GM23338 (cell line): ENCODE measurements at regions not wholly inside any gene's neighbourhood (a gene's known extent, or its start where the extent isn't known, plus 50 kb on each side); places are given as distances from the start of the nearest gene placed in this dataset.

ENCODE experiments used
- ATAC-seq: fragments of 200-7000 bp; cut with Tn5 transposase; 3 replicates; pipeline ENCODE4 v1.9.1; 2020
- DNase-seq: peaks from one replicate; pipeline ENCODE4 v3.0.0-alpha.2; 2015; ENCODE audit warnings: low spot score
- H2AFZ ChIP-seq: fragments of 200-600 bp; sonication (generic); 2 replicates; pipeline ENCODE4 v1.8.0; 2016; ENCODE audit warnings: antibody characterized with exemption, mild to moderate bottlenecking, moderate library complexity
- H3F3A ChIP-seq: fragments of 200-600 bp; sonication (generic); replicated peaks from 2 replicates; pipeline ENCODE4 v1.8.0; 2017; ENCODE audit warnings: antibody characterized with exemption, mixed run types, low read depth
- H3K27ac ChIP-seq: fragments of 200-600 bp; sonication (generic); 2 replicates; pipeline ENCODE4 v1.6.1; 2016; ENCODE audit warnings: low read depth
- H3K27me3 ChIP-seq: fragments of 200-600 bp; sonication (generic); 2 replicates; pipeline ENCODE4 v1.8.0; 2016; ENCODE audit warnings: mild to moderate bottlenecking, mixed run types, moderate library complexity; ENCODE audit not compliant: insufficient read depth
- H3K36me3 ChIP-seq: fragments of 200-600 bp; sonication (generic); 2 replicates; pipeline ENCODE4 v1.8.0; 2016; ENCODE audit warnings: mild to moderate bottlenecking; ENCODE audit not compliant: insufficient read depth
- H3K4me1 ChIP-seq: fragments of 200-600 bp; sonication (generic); 2 replicates; pipeline ENCODE4 v1.8.0; 2016; ENCODE audit warnings: mild to moderate bottlenecking, moderate library complexity; ENCODE audit not compliant: insufficient read depth
- H3K4me2 ChIP-seq: fragments of 200-600 bp; sonication (generic); 2 replicates; pipeline ENCODE4 v1.7.1; 2017; ENCODE audit warnings: mixed run types
- H3K4me3 ChIP-seq: fragments of 200-600 bp; sonication (generic); 2 replicates; pipeline ENCODE4 v1.6.1; 2016; ENCODE audit warnings: mixed run types
- H3K79me2 ChIP-seq: fragments of 200-600 bp; sonication (generic); replicated peaks from 2 replicates; pipeline ENCODE4 v1.8.0; 2017; ENCODE audit warnings: mild to moderate bottlenecking; ENCODE audit not compliant: insufficient read depth
- H3K9me2 ChIP-seq: fragments of 200-600 bp; sonication (generic); 2 replicates; pipeline ENCODE4 v1.8.0; 2017; ENCODE audit not compliant: insufficient read depth
- H4K20me1 ChIP-seq: fragments of 200-600 bp; sonication (generic); replicated peaks from 2 replicates; pipeline ENCODE4 v1.8.0; 2017; ENCODE audit warnings: mild to moderate bottlenecking; ENCODE audit not compliant: insufficient read depth
- H3K27ac Mint-ChIP-seq: 2 replicates; pipeline ENCODE4 v1.8.0; 2020; ENCODE audit warnings: inconsistent platforms, mild to moderate bottlenecking, moderate library complexity, mixed read lengths
- H3K27me3 Mint-ChIP-seq: 3 replicates; pipeline ENCODE4 v1.8.0; 2022; ENCODE audit warnings: low read depth, mild to moderate bottlenecking, moderate library complexity, mixed read lengths, inconsistent platforms; ENCODE audit not compliant: insufficient read depth, poor library complexity
- H3K36me3 Mint-ChIP-seq: 3 replicates; pipeline ENCODE4 v1.8.0; 2021; ENCODE audit warnings: low read depth, mild to moderate bottlenecking, inconsistent platforms, moderate library complexity, mixed read lengths
- H3K4me1 Mint-ChIP-seq: 3 replicates; pipeline ENCODE4 v1.8.0; 2020; ENCODE audit warnings: mild to moderate bottlenecking, inconsistent platforms, mixed read lengths
- H3K4me3 Mint-ChIP-seq: 3 replicates; pipeline ENCODE4 v1.8.0; 2021; ENCODE audit warnings: moderate library complexity, mild to moderate bottlenecking, inconsistent platforms, mixed read lengths
- H3K9me3 Mint-ChIP-seq: 3 replicates; pipeline ENCODE4 v1.8.0; 2020; ENCODE audit warnings: moderate library complexity, mild to moderate bottlenecking, inconsistent platforms, mixed read lengths
- CREB1 ChIP-seq: fragments of 250-450 bp; sonication (Bioruptor Pico); IDR thresholded peaks from 2 replicates; pipeline ENCODE4 v1.5.0; 2020; ENCODE audit warnings: low read depth, mild to moderate bottlenecking, moderate library complexity
- EZH2 ChIP-seq: fragments of 200-600 bp; sonication (generic); IDR thresholded peaks from one replicate; pipeline ENCODE4 v1.8.0; 2017; ENCODE audit warnings: antibody characterized with exemption, mild to moderate bottlenecking, low read depth; ENCODE audit not compliant: unreplicated experiment
- EZH2phosphoT487 ChIP-seq: fragments of 200-600 bp; sonication (generic); IDR thresholded peaks from one replicate; pipeline ENCODE4 v1.8.1; 2018; ENCODE audit warnings: antibody characterized with exemption; ENCODE audit not compliant: unreplicated experiment
- JUNB ChIP-seq: IDR thresholded peaks from one replicate; pipeline ENCODE4 v1.6.1; 2016; ENCODE audit warnings: antibody characterized with exemption; ENCODE audit not compliant: unreplicated experiment
- NANOG ChIP-seq: IDR thresholded peaks from 2 replicates; pipeline ENCODE4 v1.6.1; 2016; ENCODE audit warnings: antibody characterized with exemption, borderline replicate concordance
- STAT1 ChIP-seq: IDR thresholded peaks from one replicate; pipeline ENCODE4 v1.6.1; 2016; ENCODE audit warnings: antibody characterized with exemption; ENCODE audit not compliant: unreplicated experiment
- ZNF114 ChIP-seq: fragments of 250-450 bp; sonication (Bioruptor Pico); IDR thresholded peaks from 2 replicates; pipeline ENCODE4 v1.5.0; 2020; ENCODE audit warnings: mild to moderate bottlenecking, moderate library complexity
- ZNF331 ChIP-seq: fragments of 250-450 bp; sonication (Bioruptor Pico); IDR thresholded peaks from 2 replicates; pipeline ENCODE4 v1.5.0; 2020; ENCODE audit warnings: low read depth, mild to moderate bottlenecking, moderate library complexity
- TF ChIP-seq, protein P1 (sequence below), 2 experiments: fragments of 200-600 bp in 1 of 2; sonication (generic) in 1 of 2; conservative IDR thresholded peaks; 2 replicates each; pipeline versions ENCODE4 v1.5.1 to v1.6.1; 2016 to 2017; ENCODE audit warnings: antibody characterized with exemption in 2 of 2, low read depth in 2 of 2, mild to moderate bottlenecking in 2 of 2, moderate library complexity in 1 of 2
- TF ChIP-seq, protein P2 (sequence below): fragments of 250-450 bp; sonication (Bioruptor Pico); IDR thresholded peaks from 2 replicates; pipeline ENCODE4 v1.5.0; 2020; ENCODE audit warnings: mild to moderate bottlenecking, moderate library complexity
- TF ChIP-seq, protein P3 (sequence below): IDR thresholded peaks from 2 replicates; pipeline ENCODE4 v1.6.1; 2016; ENCODE audit warnings: antibody characterized with exemption

DNA sequence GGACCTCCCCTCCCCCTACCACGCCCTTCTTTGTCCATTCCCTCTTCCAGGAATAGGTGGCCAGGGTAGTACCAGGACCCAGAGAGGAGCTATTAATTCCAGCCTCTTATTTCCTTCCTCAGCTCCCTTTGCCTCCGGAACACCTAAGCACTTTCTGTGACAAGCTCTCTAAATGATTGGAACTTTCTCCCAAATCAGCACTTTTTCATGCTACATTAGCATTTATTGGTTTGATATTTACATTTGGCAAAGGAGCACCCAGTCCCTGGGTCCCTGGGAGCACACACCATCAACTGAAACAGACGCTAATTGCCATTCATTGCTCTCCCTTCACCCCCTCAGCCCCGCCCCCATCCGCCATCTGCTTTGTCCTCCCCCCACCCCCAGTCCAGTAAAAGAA is 182.0 kb upstream of the BCOR start:
- Histone ChIP-seq H4K20me1 (no peaks in the 10 kb centered on the region), H3K4me2 (0 out of 2 replicates have a peak overlapping the region, but pooled peaks have one; percentile 48), H2AFZ (no peak overlapping the region), H3F3A (no peaks in the 10 kb centered on the region), H3K27me3 (no peaks in the 10 kb centered on the region), H3K79me2 (no peaks in the 10 kb centered on the region), H3K4me1 (no peaks in the 10 kb centered on the region; the same call in 1 of the 2 replicates), H3K36me3 (no peaks in the 10 kb centered on the region), H3K9me2 (no peaks in the 10 kb centered on the region), H3K27ac (no peak overlapping the region), H3K4me3 (no peak overlapping the region)
- peaks cover 4% of the 10 kb centered on the region; the same call in 2 of the 3 replicates for H3K9me3 Mint-ChIP-seq
- no peak for ATAC-seq
- peaks cover 17% of the 10 kb centered on the region for H3K4me1 Mint-ChIP-seq
- TF ChIP-seq, protein P1, sequence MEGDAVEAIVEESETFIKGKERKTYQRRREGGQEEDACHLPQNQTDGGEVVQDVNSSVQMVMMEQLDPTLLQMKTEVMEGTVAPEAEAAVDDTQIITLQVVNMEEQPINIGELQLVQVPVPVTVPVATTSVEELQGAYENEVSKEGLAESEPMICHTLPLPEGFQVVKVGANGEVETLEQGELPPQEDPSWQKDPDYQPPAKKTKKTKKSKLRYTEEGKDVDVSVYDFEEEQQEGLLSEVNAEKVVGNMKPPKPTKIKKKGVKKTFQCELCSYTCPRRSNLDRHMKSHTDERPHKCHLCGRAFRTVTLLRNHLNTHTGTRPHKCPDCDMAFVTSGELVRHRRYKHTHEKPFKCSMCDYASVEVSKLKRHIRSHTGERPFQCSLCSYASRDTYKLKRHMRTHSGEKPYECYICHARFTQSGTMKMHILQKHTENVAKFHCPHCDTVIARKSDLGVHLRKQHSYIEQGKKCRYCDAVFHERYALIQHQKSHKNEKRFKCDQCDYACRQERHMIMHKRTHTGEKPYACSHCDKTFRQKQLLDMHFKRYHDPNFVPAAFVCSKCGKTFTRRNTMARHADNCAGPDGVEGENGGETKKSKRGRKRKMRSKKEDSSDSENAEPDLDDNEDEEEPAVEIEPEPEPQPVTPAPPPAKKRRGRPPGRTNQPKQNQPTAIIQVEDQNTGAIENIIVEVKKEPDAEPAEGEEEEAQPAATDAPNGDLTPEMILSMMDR (conservative IDR thresholded peaks at IDR 0.05; ENCODE audit: low read depth in 2 of 2): no peak
- TF ChIP-seq ZNF331 (CRISPR knock-in tag): no peak
- TF ChIP-seq, protein P2, sequence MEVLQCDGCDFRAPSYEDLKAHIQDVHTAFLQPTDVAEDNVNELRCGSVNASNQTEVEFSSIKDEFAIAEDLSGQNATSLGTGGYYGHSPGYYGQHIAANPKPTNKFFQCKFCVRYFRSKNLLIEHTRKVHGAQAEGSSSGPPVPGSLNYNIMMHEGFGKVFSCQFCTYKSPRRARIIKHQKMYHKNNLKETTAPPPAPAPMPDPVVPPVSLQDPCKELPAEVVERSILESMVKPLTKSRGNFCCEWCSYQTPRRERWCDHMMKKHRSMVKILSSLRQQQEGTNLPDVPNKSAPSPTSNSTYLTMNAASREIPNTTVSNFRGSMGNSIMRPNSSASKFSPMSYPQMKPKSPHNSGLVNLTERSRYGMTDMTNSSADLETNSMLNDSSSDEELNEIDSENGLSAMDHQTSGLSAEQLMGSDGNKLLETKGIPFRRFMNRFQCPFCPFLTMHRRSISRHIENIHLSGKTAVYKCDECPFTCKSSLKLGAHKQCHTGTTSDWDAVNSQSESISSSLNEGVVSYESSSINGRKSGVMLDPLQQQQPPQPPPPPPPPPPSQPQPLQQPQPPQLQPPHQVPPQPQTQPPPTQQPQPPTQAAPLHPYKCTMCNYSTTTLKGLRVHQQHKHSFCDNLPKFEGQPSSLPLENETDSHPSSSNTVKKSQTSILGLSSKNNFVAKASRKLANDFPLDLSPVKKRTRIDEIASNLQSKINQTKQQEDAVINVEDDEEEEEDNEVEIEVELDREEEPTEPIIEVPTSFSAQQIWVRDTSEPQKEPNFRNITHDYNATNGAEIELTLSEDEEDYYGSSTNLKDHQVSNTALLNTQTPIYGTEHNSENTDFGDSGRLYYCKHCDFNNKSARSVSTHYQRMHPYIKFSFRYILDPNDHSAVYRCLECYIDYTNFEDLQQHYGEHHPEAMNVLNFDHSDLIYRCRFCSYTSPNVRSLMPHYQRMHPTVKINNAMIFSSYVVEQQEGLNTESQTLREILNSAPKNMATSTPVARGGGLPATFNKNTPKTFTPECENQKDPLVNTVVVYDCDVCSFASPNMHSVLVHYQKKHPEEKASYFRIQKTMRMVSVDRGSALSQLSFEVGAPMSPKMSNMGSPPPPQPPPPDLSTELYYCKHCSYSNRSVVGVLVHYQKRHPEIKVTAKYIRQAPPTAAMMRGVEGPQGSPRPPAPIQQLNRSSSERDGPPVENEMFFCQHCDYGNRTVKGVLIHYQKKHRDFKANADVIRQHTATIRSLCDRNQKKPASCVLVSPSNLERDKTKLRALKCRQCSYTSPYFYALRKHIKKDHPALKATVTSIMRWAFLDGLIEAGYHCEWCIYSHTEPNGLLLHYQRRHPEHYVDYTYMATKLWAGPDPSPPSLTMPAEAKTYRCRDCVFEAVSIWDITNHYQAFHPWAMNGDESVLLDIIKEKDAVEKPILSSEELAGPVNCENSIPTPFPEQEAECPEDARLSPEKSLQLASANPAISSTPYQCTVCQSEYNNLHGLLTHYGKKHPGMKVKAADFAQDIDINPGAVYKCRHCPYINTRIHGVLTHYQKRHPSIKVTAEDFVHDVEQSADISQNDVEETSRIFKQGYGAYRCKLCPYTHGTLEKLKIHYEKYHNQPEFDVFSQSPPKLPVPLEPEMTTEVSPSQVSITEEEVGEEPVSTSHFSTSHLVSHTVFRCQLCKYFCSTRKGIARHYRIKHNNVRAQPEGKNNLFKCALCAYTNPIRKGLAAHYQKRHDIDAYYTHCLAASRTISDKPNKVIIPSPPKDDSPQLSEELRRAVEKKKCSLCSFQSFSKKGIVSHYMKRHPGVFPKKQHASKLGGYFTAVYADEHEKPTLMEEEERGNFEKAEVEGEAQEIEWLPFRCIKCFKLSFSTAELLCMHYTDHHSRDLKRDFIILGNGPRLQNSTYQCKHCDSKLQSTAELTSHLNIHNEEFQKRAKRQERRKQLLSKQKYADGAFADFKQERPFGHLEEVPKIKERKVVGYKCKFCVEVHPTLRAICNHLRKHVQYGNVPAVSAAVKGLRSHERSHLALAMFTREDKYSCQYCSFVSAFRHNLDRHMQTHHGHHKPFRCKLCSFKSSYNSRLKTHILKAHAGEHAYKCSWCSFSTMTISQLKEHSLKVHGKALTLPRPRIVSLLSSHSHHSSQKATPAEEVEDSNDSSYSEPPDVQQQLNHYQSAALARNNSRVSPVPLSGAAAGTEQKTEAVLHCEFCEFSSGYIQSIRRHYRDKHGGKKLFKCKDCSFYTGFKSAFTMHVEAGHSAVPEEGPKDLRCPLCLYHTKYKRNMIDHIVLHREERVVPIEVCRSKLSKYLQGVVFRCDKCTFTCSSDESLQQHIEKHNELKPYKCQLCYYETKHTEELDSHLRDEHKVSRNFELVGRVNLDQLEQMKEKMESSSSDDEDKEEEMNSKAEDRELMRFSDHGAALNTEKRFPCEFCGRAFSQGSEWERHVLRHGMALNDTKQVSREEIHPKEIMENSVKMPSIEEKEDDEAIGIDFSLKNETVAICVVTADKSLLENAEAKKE (CRISPR knock-in tag): no peak
- TF ChIP-seq EZH2phosphoT487: no peak
- no peak for TF ChIP-seq CREB1 (CRISPR knock-in tag)
- no peak for TF ChIP-seq ZNF114 (CRISPR knock-in tag)
- no peak for TF ChIP-seq NANOG
- TF ChIP-seq STAT1: no peak
- TF ChIP-seq, protein P3, sequence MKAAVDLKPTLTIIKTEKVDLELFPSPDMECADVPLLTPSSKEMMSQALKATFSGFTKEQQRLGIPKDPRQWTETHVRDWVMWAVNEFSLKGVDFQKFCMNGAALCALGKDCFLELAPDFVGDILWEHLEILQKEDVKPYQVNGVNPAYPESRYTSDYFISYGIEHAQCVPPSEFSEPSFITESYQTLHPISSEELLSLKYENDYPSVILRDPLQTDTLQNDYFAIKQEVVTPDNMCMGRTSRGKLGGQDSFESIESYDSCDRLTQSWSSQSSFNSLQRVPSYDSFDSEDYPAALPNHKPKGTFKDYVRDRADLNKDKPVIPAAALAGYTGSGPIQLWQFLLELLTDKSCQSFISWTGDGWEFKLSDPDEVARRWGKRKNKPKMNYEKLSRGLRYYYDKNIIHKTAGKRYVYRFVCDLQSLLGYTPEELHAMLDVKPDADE: no peak
- no peak for TF ChIP-seq EZH2
- TF ChIP-seq JUNB: no peak
- H3K27me3 Mint-ChIP-seq: peaks cover 5% of the 10 kb centered on the region
- DNase-seq: no peak
- no peaks in the 10 kb centered on the region for H3K36me3 Mint-ChIP-seq
- no peak overlapping the region for H3K27ac Mint-ChIP-seq
- no peak overlapping the region for H3K4me3 Mint-ChIP-seq
